Hematopoietic multipotent progenitor cell treated with erythropoietin and hydrocortisone succinate and interleukin-3 and kit ligand, for 6 days (in vitro differentiated cells): ENCODE measurements at regions not wholly inside any gene's neighbourhood (a gene's known extent, or its start where the extent isn't known, plus 50 kb on each side); places are given as distances from the start of the nearest gene placed in this dataset.

ENCODE experiments used
- DNase-seq: peaks from one replicate; pipeline ENCODE4 v3.0.0-alpha.2; 2015

GRCh38 chr13:84931264-84931663, 868.0 kb downstream of the SLITRK6 start:
- no peak for DNase-seq

GRCh38 chr13:84927442-84928169, 871.6 kb downstream of the SLITRK6 start:
- DNase-seq, result no peak

- DNase-seq, result no peak
These were observed 873.8 kb downstream of the SLITRK6 start for GRCh38 chr13:84925443-84925842.

DNA sequence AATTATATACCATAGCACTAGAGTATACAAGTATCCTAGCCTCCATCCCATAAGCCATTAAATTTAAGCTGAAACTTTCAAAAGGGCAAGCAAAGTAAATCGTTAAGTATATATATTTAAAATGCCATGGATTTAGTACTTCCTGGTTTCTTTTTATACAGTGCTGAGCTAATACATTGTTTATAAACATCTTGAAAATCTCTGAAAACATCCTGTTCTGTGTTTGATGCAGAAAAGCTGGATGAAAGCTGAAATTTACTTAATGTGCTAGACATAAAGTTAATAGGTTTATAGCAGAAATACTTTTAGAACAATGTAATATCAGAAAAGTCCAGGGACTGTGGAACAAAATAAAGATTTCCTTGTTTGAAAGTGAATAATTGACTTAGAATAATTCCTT, 875.4 kb downstream of the SLITRK6 start:
- DNase-seq, result no peak

DNA sequence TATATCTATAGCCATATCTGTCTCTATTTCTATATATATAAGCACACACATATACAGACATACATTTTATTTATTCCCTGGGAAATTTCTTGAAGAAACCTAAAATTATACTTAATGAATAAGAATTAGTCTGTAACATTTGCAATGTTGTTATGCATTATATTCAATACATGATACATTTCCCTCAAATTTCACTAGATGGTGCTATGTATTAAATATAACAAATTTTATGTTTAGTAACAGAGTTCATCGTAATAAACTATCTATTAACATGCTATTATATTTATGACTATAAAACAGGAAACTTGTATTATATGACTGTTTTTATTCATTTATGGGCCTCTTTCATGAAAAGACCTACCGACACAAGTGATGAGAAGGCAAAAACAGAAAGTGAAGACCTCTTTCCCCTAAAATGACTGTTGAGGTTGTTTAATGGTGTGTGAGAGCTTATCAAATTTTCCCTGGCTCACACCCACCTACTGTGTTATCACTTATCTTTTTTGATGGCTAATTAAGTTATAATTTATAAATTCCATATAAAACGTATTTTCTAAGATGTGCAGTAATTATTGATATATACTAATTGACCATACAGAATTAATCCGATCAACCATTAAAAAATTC, 881.9 kb downstream of the SLITRK6 start:
- DNase-seq, result peak; percentile 67

DNA sequence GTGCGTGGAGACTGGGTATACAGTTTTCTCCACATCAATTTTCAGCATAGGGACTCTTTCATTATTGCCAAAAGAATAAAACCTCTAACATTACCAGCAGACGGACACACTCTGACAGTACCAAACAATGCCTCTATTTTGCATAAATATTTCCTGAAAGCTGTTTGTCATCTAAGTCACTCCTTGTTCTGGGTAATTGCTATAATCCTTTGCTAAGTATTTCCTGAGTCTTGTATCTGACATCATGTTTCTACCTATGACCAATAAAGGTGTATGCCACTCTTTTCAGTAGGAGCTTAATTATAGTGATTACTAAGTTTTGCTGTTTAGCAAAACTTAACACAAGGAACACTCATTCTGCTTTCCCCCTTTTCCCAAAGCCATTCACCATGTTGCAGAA, 886.5 kb downstream of the SLITRK6 start:
- no peak for DNase-seq

DNA sequence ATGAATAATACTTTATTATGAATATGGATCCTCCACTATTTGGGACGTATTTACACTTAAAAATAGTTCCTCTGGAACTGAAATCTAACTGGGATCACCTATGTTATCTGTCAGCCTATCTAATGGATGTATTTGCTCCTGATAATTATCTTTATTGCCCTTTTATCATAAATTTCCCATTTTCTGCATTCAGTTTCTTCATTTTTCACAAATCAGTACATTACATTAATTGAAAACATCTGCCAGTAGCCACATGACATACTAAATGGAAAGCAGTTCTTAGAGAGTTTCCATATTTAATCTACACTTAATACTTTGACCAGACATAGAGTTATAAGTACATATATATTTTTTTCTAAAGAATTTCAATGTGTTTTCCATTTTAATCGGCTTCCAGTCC, 888.8 kb downstream of the SLITRK6 start:
- DNase-seq, result no peak

- no peak for DNase-seq
These were observed 895.8 kb downstream of the SLITRK6 start for GRCh38 chr13:84903391-84903790.

DNA sequence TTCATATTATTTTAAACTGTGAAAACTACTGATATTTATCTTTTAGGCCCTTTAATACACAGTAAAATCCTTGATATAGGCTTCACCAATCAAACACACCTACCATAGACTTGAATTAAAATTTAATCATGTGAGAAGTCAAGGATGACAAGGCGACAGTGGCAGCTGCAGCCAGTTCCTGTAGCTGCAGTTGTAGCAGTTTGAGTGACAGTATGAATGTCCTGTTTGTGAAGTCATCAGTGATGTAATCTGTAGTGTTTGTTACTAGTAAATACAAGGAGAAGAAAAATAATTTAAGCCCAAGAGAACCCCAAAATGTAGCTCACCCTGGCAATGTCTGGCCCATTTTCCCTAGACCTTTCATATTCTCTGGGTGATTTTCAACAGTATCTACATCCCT, 897.0 kb downstream of the SLITRK6 start:
- DNase-seq, result no peak

DNA sequence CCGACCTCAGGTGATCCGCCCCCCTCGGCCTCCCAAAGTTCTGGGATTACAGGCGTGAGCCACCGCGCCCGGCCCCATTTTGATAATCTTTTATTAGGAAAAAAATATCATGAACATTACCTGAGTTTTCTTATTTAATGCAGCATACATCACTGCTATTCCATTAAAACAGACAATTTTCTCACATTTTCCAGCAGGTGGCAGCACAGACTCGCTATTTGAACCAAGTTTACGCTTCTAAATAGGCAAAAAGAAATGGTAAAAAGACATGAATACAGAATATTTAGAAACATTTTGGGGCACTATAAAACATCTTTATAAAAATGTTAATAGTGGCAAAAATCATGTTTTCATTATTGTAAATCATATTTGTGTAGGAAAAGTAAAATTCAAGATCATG, 903.1 kb downstream of the SLITRK6 start:
- DNase-seq, result peak; percentile 62

GRCh38 chr13:84894749-84895148, 904.5 kb downstream of the SLITRK6 start:
- no peak for DNase-seq

GRCh38 chr13:84885868-84886267, 913.4 kb downstream of the SLITRK6 start:
- DNase-seq, result no peak

DNA sequence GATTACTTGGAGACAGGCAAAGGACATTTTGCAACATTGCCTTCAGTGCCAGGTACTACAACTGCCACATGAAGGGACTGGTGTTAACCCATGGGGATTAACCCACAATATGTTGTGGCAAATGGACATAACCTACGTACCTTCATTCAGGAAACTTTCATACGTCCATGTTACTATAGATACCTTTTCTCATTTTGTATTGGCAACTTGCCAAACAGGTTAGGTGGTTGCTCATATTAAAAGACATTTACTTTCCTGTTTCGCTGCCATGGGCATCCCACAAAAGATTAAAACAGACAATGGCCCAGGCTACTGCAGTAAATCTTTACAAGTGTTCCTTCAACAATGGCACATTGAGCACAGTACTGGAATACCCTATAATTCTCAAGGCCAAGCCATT, 925.3 kb downstream of the SLITRK6 start:
- DNase-seq, result no peak

- peak; percentile 6 for DNase-seq
These were observed 929.0 kb downstream of the SLITRK6 start for GRCh38 chr13:84870190-84870589.

DNA sequence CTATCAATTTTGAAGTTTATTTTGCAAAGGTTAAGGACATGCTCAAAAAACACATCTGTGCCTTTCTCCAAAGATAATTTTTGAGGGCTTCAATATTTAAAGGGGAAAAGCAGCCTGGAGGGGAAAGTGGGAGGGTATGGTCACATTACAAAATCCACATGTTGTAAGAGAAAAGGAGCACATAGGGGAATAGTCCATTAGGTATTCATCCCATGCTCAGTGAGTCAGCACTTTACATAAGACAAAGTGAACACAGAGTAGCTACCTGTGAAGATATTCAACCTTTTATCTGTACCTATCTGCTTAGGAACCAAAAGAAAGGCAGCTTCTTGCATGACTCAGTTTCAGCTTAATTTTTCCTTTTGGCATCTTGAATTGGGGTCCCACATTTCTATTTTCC, 932.0 kb downstream of the SLITRK6 start:
- DNase-seq, result no peak

GRCh38 chr13:84865783-84866221, 933.4 kb downstream of the SLITRK6 start:
- peak; percentile 2 for DNase-seq

DNA sequence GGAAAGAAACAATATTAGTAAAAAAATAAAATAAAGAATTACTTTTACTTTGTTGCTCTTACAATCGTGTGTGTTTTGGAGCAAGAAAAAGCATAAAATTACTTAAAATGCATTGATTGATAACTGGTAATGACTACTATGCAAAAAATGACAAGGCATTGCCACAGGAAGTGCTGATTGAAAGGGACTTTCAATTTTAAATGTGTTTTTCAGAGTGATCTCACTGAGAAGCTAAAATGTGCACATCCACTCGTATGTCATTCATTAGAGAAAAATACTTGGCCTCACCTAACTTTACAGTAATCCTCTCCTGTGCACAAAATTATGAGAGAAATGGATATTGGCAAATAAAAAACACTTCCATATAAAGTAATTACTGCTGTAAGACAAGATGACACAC, 934.9 kb downstream of the SLITRK6 start:
- no peak for DNase-seq

DNA sequence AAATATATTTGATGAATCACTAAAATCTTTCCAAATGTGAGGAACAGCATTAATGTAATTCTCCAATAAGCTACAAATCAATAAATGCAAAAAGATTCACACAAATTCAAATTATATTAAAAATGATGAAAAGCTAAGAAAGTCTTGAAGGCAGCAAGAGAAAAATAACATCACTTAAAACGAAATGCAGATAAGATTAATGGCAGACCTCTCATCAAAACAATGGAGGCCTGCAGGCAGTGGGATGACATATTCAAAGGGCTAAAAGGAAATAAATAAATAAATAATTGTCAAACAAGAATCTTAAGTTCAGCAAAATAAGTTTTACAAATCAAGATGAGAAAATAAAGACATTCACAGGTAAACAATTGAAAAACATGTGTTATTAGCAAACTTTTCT, 952.1 kb downstream of the SLITRK6 start:
- no peak for DNase-seq

DNA sequence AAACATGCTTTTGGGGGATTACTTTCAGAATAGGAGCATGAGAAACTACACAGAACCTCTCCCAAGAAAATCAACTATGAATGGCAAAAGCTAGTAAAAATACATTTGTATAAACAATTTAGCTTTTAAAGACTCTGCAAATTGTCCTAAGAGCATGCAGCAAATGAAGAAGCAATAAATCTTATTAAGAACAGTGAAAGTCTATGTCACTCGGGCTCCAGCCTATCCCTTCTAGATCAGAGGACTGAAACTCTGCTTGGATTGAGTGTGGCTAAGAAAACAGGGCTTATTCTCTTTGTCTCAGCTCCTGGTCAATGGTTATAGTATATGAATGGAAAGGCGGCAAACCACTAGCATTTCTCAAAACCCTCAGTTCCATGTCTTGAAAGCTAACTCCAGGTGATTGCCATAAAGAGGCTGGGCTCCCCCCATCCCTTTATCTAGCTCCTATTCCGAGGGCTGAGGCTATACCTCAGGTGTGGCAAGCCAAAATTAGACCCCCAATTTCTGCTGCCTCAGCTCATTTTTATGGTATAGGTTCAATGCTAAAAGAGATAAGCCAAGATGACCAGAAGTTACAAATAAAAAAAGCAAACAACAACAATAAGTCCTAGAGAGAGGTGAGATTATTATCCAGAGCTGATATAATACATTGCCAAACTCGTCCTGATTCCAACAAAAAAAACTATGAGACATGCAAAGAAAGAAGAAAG, 953.2 kb downstream of the SLITRK6 start:
- no peak for DNase-seq

- peak; percentile 35 for DNase-seq
These were observed 954.7 kb downstream of the SLITRK6 start for GRCh38 chr13:84844473-84844872.

GRCh38 chr13:84843368-84843767, 955.9 kb downstream of the SLITRK6 start:
- DNase-seq, result no peak

DNA sequence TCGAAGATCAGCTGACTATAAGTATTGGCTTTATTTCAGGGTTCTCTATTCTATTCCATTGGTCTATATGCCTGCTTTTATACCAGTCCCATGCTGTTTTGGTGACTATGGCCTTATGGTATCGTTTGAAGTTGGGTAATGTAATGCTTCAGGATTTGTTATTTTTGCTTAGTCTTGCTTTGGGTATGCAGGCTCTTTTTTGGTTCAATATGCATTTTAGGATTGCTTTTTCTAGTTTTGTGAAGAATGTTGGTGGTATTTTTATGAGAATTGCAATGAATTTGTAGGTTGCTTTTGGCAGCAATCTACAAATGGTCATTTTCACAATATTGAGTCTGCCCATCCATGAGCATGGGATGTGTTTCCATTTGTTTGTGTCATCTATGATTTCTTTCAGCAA, 951.9 kb upstream of the SLITRK1 start:
- DNase-seq, result no peak

DNA sequence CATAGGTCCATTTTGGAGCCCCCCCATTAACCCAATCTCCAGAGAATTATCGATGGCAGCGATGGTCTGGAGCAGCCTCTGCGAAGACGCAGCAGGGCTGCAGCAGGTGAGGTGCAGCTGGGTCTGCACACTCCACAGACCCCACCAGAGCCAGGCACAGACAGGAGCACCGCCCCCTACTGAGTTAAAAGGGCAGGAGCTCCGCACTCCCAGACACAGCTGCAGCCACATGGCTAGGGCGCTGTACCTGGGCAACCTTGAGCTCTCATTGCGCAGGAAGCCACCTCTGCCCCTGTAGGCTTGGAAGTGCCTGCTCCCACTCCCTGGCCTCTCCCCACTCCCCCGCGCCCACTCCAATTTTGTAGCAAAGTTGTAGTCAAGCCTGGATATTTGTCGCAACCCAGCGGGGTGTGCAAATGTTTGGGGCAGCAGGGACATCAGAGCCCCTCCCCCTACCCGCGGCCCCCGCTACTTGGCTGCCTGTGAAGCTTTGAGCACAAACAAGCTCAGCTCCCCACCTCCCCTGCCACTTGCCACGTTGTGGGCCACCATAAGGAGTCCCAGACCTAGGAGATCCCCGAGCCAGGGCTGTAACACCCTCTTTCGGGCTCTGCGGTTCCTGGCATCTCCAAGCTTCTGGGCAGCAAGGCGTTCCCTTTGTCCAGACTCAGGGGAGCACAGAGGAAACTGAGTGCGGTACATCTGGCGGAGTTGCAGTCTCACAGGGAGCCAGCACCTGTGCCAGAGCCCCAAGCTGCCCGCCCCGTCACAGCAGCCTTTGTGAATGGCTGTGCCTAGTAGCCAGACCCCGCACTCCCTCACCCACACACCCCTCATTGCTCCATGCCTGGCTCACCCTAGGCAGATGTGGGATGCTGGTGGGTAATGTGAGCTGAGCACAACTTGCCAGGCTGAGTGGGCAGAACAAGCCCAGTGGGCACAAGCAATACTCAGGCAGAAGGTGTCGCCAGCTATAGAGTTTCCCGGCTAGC, 949.7 kb upstream of the SLITRK1 start:
- DNase-seq, result no peak
